HepG2 (cell line): ENCODE measurements at regions not wholly inside any gene's neighbourhood (a gene's known extent, or its start where the extent isn't known, plus 50 kb on each side); places are given as distances from the start of the nearest gene placed in this dataset.

Source experiments
- ATAC-seq: fragments of 200-7000 bp; cut with Tn5 transposase; 3 replicates; pipeline ENCODE4 v1.9.1; 2020; ENCODE audit warnings: mild to moderate bottlenecking, moderate library complexity
- BruUV-seq: library from RNA; stranded (reverse); fragments of 400-500 nt; replicated peaks from 2 replicates; lab custom pipeline; 2021; lab: Mats Ljungman, UMichigan
- CTCF ChIA-PET: fragments of 300-600 bp; formaldehyde crosslinking; extraction: SDS; loops from one replicate; lab custom pipeline; 2021; ENCODE audit warnings: low total read pairs, inconsistent platforms, low intra/inter-chr PET ratio; lab: Yijun Ruan, JAX
- POLR2A ChIA-PET: fragments of 350-600 bp; sonication (Branson Sonifier 250); formaldehyde crosslinking; loops from one replicate; lab custom pipeline; 2020; ENCODE audit warnings: antibody characterized with exemption, inconsistent platforms; lab: Yijun Ruan, JAX
- DNase-seq: peaks from one replicate; pipeline ENCODE4 v3.0.0-alpha.2; 2015; ENCODE audit warnings: low spot score
- FAIRE-seq: peaks from 3 replicates; lab custom pipeline; 2011; peaks lifted over from hg19 to GRCh38; lab: Jason Lieb, UNC
- H2AFZ ChIP-seq: one replicate; pipeline ENCODE4 v1.6.1; 2011; ENCODE audit warnings: low read length, inconsistent platforms
- H3K27ac ChIP-seq: fragments of 300-600 bp; 3 replicates; pipeline ENCODE4 v1.8.0; 2011; ENCODE audit warnings: mixed run types, mild to moderate bottlenecking, mixed read lengths, low read length, inconsistent platforms; ENCODE audit not compliant: insufficient read depth; ENCODE audit errors: extremely low read length
- H3K27me3 ChIP-seq, 2 experiments: fragments of 200-600 bp in 1 of 2; 2 replicates in 1 of 2; 3 replicates in 1 of 2; pipeline versions ENCODE4 v1.6.0 to v1.8.0; 2011; ENCODE audit warnings: low read length in 2 of 2, mild to moderate bottlenecking in 2 of 2, moderate library complexity in 2 of 2, inconsistent platforms in 1 of 2; ENCODE audit not compliant: insufficient read depth in 2 of 2, control insufficient read depth in 1 of 2
- H3K36me3 ChIP-seq, 2 experiments: fragments of 200-600 bp in 1 of 2; replicated peaks in 1 of 2; 2 replicates in 1 of 2; 3 replicates in 1 of 2; pipeline versions ENCODE4 v1.5.1 to v1.8.0; 2011; ENCODE audit warnings: low read length in 2 of 2, inconsistent platforms in 1 of 2; ENCODE audit not compliant: insufficient read depth in 2 of 2, control insufficient read depth in 1 of 2
- H3K4me1 ChIP-seq: 2 replicates; pipeline ENCODE4 v1.5.1; 2012; ENCODE audit warnings: low read length, inconsistent platforms; ENCODE audit not compliant: insufficient read depth
- H3K4me2 ChIP-seq: 2 replicates; pipeline ENCODE4 v1.6.0; 2011; ENCODE audit warnings: low read depth, low read length, inconsistent platforms
- H3K4me3 ChIP-seq, 3 experiments: fragments of 200-600 bp in 1 of 3; sonication (generic), shearing (Covaris generic) in 1 of 3; replicated peaks in 1 of 3; 2 replicates each; pipeline ENCODE4 v1.5.1; 2011 to 2016; ENCODE audit warnings: low read length in 3 of 3, inconsistent platforms in 2 of 3, low read depth in 2 of 3, mild to moderate bottlenecking in 2 of 3, control low read depth in 1 of 3, mixed read lengths in 1 of 3; ENCODE audit not compliant: insufficient read depth in 1 of 3
- H3K79me2 ChIP-seq: one replicate; pipeline ENCODE4 v1.6.1; 2011; ENCODE audit warnings: low read length, inconsistent platforms; ENCODE audit not compliant: insufficient read depth
- H3K9ac ChIP-seq: 2 replicates; pipeline ENCODE4 v1.6.0; 2011; ENCODE audit warnings: mild to moderate bottlenecking, low read depth, low read length, inconsistent platforms; ENCODE audit not compliant: insufficient read depth
- H3K9me3 ChIP-seq: 2 replicates; pipeline ENCODE4 v1.5.1; 2012; ENCODE audit warnings: mild to moderate bottlenecking, low read length
- H4K20me1 ChIP-seq: 2 replicates; pipeline ENCODE4 v1.6.0; 2011; ENCODE audit warnings: inconsistent platforms, mild to moderate bottlenecking, low read length, moderate library complexity; ENCODE audit not compliant: insufficient read depth
- JUNB ChIP-seq: sonication (generic); formaldehyde crosslinking; IDR thresholded peaks from 2 replicates; pipeline ENCODE4 v1.8.0; 2022; ENCODE audit warnings: missing genetic modification reagents, mild to moderate bottlenecking, borderline replicate concordance
- MAFK ChIP-seq, 2 experiments: IDR thresholded peaks in 1 of 2; conservative IDR thresholded peaks in 1 of 2; 2 replicates each; pipeline ENCODE4 v1.6.1; 2011; ENCODE audit warnings: improper control_type of control experiment in 2 of 2, low read length in 2 of 2
- MEIS1 ChIP-seq: sonication (generic); formaldehyde crosslinking; IDR thresholded peaks from 2 replicates; pipeline ENCODE4 v1.9.0; 2021; ENCODE audit warnings: mild to moderate bottlenecking, missing genetic modification reagents, moderate library complexity, borderline replicate concordance
- NFE2L2 ChIP-seq: fragments of 150-350 bp; IDR thresholded peaks from 2 replicates; pipeline ENCODE4 v1.6.1; 2014; ENCODE audit warnings: low read length
- ZNF121 ChIP-seq: sonication (generic); formaldehyde crosslinking; IDR thresholded peaks from 2 replicates; pipeline ENCODE4 v1.5.0; 2020; ENCODE audit warnings: mild to moderate bottlenecking, missing genetic modification reagents
- ZNF350 ChIP-seq: sonication (generic); formaldehyde crosslinking; IDR thresholded peaks from 2 replicates; pipeline ENCODE4 v1.4.0; 2020; ENCODE audit warnings: mild to moderate bottlenecking, low read depth, missing genetic modification reagents, borderline replicate concordance
- WGBS: methylation state at CpG from one replicate; pipeline ENCODE4 v1.1.6; 2017; ENCODE audit warnings: low lambda C conversion rate; 5-methylcytosine and 5-hydroxymethylcytosine counted together
- in situ Hi-C: cut with HindIII; loops from 2 replicates; pipeline ENCODE4 v1.10.0; 2017; ENCODE audit warnings: low pct_unique_long_range_greater_than_20kb; ENCODE audit not compliant: extremely low pct_ligation_motif_present
- intact Hi-C: fragments of 100-400 bp; cut with micrococcal nuclease; formaldehyde crosslinking; loops from one replicate; pipeline ENCODE4 v1.10.0; 2022; ENCODE audit not compliant: unreplicated experiment
- TF ChIP-seq, protein P1 (sequence below): sonication (generic); formaldehyde crosslinking; IDR thresholded peaks from 2 replicates; pipeline ENCODE4 v1.5.0; 2020; ENCODE audit warnings: missing genetic modification reagents

DNA sequence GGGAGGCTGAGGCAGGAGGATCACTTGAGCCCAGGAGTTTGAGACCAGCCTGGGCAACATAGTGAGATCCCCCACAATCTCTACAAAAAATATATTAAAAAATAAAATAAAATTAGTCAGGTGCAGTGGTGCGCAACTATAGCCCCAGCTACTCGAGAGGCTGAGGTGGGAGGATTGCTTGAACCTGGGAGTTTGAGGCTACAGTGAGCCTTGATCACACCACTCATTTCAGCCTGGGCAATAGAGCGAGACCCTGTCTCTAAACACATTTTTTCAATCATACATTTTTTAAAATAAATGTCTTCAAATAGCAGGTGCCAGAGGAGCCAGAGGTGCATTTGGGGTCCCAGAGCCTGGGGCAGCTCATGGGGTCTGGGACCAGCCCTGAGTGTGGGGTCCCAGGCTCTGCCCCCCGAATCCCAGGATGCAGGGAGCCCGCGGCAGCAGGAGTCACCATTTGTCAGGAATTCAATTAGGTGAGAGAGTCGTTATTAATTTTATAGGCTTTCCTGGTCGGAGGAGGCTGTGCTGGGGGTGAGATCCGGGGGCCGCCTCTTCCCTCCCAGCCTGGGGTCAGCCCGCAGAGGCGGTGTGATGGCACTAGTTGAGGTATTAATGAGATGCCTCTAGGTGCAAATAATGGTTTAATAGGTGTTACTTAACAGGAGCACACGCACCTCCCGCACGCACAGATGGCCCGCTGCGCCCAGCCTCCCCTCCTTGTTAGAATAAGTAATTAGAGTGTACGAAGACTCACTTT lies 78.3 kb downstream of the MICALL2 start:
- DNase-seq (no peak), FAIRE-seq (no peak), ATAC-seq (no peak)
- Histone ChIP-seq H3K27me3 (peaks cover 19 to 44% of the 10 kb centered on the region in 2 experiments; a peak in 4 of 5 replicates), H3K4me3 (no peak overlapping the region), H3K79me2 (no peaks in the 10 kb centered on the region), H3K27ac (no peak overlapping the region), H3K36me3 (no peaks in the 10 kb centered on the region), H3K4me2 (no peak overlapping the region), H3K9ac (no peak overlapping the region), H3K9me3 (no peaks in the 10 kb centered on the region), H3K4me1 (no peaks in the 10 kb centered on the region), H4K20me1 (no peaks in the 10 kb centered on the region), H2AFZ (no peak overlapping the region)
- no TSS peak for BruUV-seq
- TF ChIP-seq MEIS1 (CRISPR knock-in tag) (no peak), JUNB (CRISPR knock-in tag) (no peak), ZNF121 (CRISPR knock-in tag) (no peak), MAFK (conservative IDR thresholded peaks at IDR 0.05 in 1 of 2, IDR thresholded peaks at IDR 0.05 in 1 of 2; ENCODE audit: low read length in 2 of 2) (no peak), ZNF350 (CRISPR knock-in tag) (no peak), NFE2L2 (no peak)
- TF ChIP-seq, protein P1, sequence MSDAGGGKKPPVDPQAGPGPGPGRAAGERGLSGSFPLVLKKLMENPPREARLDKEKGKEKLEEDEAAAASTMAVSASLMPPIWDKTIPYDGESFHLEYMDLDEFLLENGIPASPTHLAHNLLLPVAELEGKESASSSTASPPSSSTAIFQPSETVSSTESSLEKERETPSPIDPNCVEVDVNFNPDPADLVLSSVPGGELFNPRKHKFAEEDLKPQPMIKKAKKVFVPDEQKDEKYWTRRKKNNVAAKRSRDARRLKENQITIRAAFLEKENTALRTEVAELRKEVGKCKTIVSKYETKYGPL (CRISPR knock-in tag) = no peak
- CTCF ChIA-PET = no interaction called here
- POLR2A ChIA-PET = no interaction called here
- in situ Hi-C loops (no loop called here), intact Hi-C loops (no loop called here)
- WGBS = 29% methylated on average over 15 of the region's 18 CpGs
